Bronchial epithelial cell (primary cell): ENCODE measurements at regions not wholly inside any gene's neighbourhood (a gene's known extent, or its start where the extent isn't known, plus 50 kb on each side); places are given as distances from the start of the nearest gene placed in this dataset.
A peak's percentile ranks its signal among the peaks of the same experiment; 100 is the strongest.
"Not testable (repeated sequence)": the region's sequence is repeated elsewhere in the genome, so short reads cannot be mapped to it uniquely, and the experiment has no call there.

ENCODE experiments used
- DNase-seq: peaks from one replicate; pipeline ENCODE4 v3.0.0-alpha.2; 2010; ENCODE audit warnings: low read depth
- FAIRE-seq: peaks from 2 replicates; lab custom pipeline; 2011; peaks lifted over from hg19 to GRCh38; lab: Jason Lieb, UNC
- H3K27me3 ChIP-seq: 2 replicates; pipeline ENCODE4 v1.5.1; 2011; ENCODE audit warnings: low read length; ENCODE audit not compliant: control insufficient read depth, insufficient read depth
- H3K36me3 ChIP-seq: 2 replicates; pipeline ENCODE4 v1.5.1; 2011; ENCODE audit warnings: low read length; ENCODE audit not compliant: control insufficient read depth, insufficient read depth
- H3K4me3 ChIP-seq: 2 replicates; pipeline ENCODE4 v1.5.1; 2011; ENCODE audit warnings: mild to moderate bottlenecking, low read depth, low read length, control low read depth
- CTCF ChIP-seq: IDR thresholded peaks from 2 replicates; pipeline ENCODE4 v1.5.1; 2011; ENCODE audit warnings: mild to moderate bottlenecking, moderate library complexity, low read length, control low read depth, inconsistent platforms; ENCODE audit not compliant: insufficient read depth, severe bottlenecking

GRCh38 chr19:37313335-37313627 lies 57.6 kb upstream of the ZNF527 start:
- no peak overlapping the region for H3K4me3 ChIP-seq
- H3K27me3 ChIP-seq: no peaks in the 10 kb centered on the region
- no peak for DNase-seq
- H3K36me3 ChIP-seq: no peaks in the 10 kb centered on the region
- peak; percentile 76 for FAIRE-seq
- no peak for TF ChIP-seq CTCF

- TF ChIP-seq CTCF: peak; percentile 65
- H3K4me3 ChIP-seq: peak overlapping the region; percentile 62
- no peaks in the 10 kb centered on the region for H3K36me3 ChIP-seq
- H3K27me3 ChIP-seq: no peaks in the 10 kb centered on the region
- FAIRE-seq: peak; percentile 96
- peak; percentile 98 for DNase-seq
Observed at GRCh38 chr19:37317403-37318209, 53.3 kb upstream of the ZNF527 start.

GRCh38 chr19:37320988-37321387 lies 49.9 kb upstream of the ZNF527 start:
- H3K27me3 ChIP-seq, FAIRE-seq, H3K36me3 ChIP-seq, H3K4me3 ChIP-seq, DNase-seq: not testable (repeated sequence)
